ENCODE measurements at regions not wholly inside any gene's neighbourhood (a gene's known extent, or its start where the extent isn't known, plus 50 kb on each side); places are given as distances from the start of the nearest gene placed in this dataset.

GRCh38 chr10:4473977-4474376 is 352.0 kb upstream of the AKR1E2 start:
- Mint-ChIP-seq H3K27ac (no peak overlapping the region), H3K4me1 (ENCODE audit: low read depth) (peaks cover 6% of the 10 kb centered on the region), H3K4me3 (no peak overlapping the region), H3K9me3 (peaks cover under 1% of the 10 kb centered on the region), H3K27me3 (ENCODE audit: low read depth) (peaks cover 13% of the 10 kb centered on the region), H3K36me3 (ENCODE audit: low read depth) (no peaks in the 10 kb centered on the region)
- no peak for DNase-seq
- intact Hi-C loops (cut with micrococcal nuclease): no loop called here
- CTCF ChIA-PET: interaction anchor here (0.7 kb wide), 1 partner anchor 199 kb away, joined by 5 read pairs; no protein-coding TSS in a partner anchor

- no peak overlapping the region for H3K27ac Mint-ChIP-seq
- DNase-seq: no peak
- CTCF ChIA-PET: no interaction called here
- H3K4me3 Mint-ChIP-seq: no peak overlapping the region
- H3K27me3 Mint-ChIP-seq (ENCODE audit: low read depth): peaks cover 15% of the 10 kb centered on the region
- H3K4me1 Mint-ChIP-seq (ENCODE audit: low read depth): peaks cover 6% of the 10 kb centered on the region
- no peaks in the 10 kb centered on the region for H3K36me3 Mint-ChIP-seq (ENCODE audit: low read depth)
- intact Hi-C loops (cut with micrococcal nuclease): no loop called here
- no peaks in the 10 kb centered on the region for H3K9me3 Mint-ChIP-seq
Measured at GRCh38 chr10:4472190-4472904, 353.7 kb upstream of the AKR1E2 start.

GRCh38 chr10:4470231-4470835 is 355.7 kb upstream of the AKR1E2 start:
- DNase-seq: no peak
- Mint-ChIP-seq H3K4me3 (no peak overlapping the region), H3K27me3 (ENCODE audit: low read depth) (peaks cover 18% of the 10 kb centered on the region), H3K9me3 (no peaks in the 10 kb centered on the region), H3K36me3 (ENCODE audit: low read depth) (no peaks in the 10 kb centered on the region), H3K4me1 (ENCODE audit: low read depth) (peaks cover 6% of the 10 kb centered on the region), H3K27ac (no peak overlapping the region)
- intact Hi-C loops (cut with micrococcal nuclease): no loop called here
- CTCF ChIA-PET: no interaction called here

GRCh38 chr10:4467481-4467880 is 358.5 kb upstream of the AKR1E2 start:
- Mint-ChIP-seq H3K36me3 (ENCODE audit: low read depth) (no peaks in the 10 kb centered on the region), H3K27ac (no peak overlapping the region), H3K4me3 (no peak overlapping the region), H3K9me3 (no peaks in the 10 kb centered on the region), H3K27me3 (ENCODE audit: low read depth) (peaks cover 15% of the 10 kb centered on the region), H3K4me1 (ENCODE audit: low read depth) (no peaks in the 10 kb centered on the region)
- CTCF ChIA-PET: no interaction called here
- intact Hi-C loops (cut with micrococcal nuclease): no loop called here
- no peak for DNase-seq

- H3K4me3 Mint-ChIP-seq: no peak overlapping the region
- no peak overlapping the region for H3K27ac Mint-ChIP-seq
- DNase-seq: no peak
- H3K4me1 Mint-ChIP-seq (ENCODE audit: low read depth): no peaks in the 10 kb centered on the region
- CTCF ChIA-PET: interaction anchor here (0.5 kb wide), 1 partner anchor 256 kb away, joined by 3 read pairs; no protein-coding TSS in a partner anchor
- peaks cover 7% of the 10 kb centered on the region for H3K27me3 Mint-ChIP-seq (ENCODE audit: low read depth)
- intact Hi-C loops (cut with micrococcal nuclease): no loop called here
- H3K9me3 Mint-ChIP-seq: no peaks in the 10 kb centered on the region
- no peaks in the 10 kb centered on the region for H3K36me3 Mint-ChIP-seq (ENCODE audit: low read depth)
Measured at GRCh38 chr10:4460267-4460666, 365.7 kb upstream of the AKR1E2 start.

- CTCF ChIA-PET: no interaction called here
- no peaks in the 10 kb centered on the region for H3K4me1 Mint-ChIP-seq (ENCODE audit: low read depth)
- intact Hi-C loops (cut with micrococcal nuclease): no loop called here
- no peak overlapping the region for H3K4me3 Mint-ChIP-seq
- H3K36me3 Mint-ChIP-seq (ENCODE audit: low read depth): no peaks in the 10 kb centered on the region
- no peak for DNase-seq
- no peaks in the 10 kb centered on the region for H3K9me3 Mint-ChIP-seq
- H3K27me3 Mint-ChIP-seq (ENCODE audit: low read depth): peaks cover 7% of the 10 kb centered on the region
- no peak overlapping the region for H3K27ac Mint-ChIP-seq
Measured at GRCh38 chr10:4459531-4459930, 366.5 kb upstream of the AKR1E2 start.

- Mint-ChIP-seq H3K4me3 (no peak overlapping the region), H3K9me3 (no peaks in the 10 kb centered on the region), H3K27me3 (ENCODE audit: low read depth) (peaks cover 8% of the 10 kb centered on the region), H3K27ac (no peak overlapping the region), H3K36me3 (ENCODE audit: low read depth) (no peaks in the 10 kb centered on the region), H3K4me1 (ENCODE audit: low read depth) (no peaks in the 10 kb centered on the region)
- intact Hi-C loops (cut with micrococcal nuclease): no loop called here
- no peak for DNase-seq
- CTCF ChIA-PET: no interaction called here
Measured at GRCh38 chr10:4457597-4457996, 368.4 kb upstream of the AKR1E2 start.

GRCh38 chr10:4456776-4457175 is 369.2 kb upstream of the AKR1E2 start:
- Mint-ChIP-seq H3K36me3 (ENCODE audit: low read depth) (no peaks in the 10 kb centered on the region), H3K27ac (no peak overlapping the region), H3K4me3 (no peak overlapping the region), H3K9me3 (no peaks in the 10 kb centered on the region), H3K4me1 (ENCODE audit: low read depth) (no peaks in the 10 kb centered on the region), H3K27me3 (ENCODE audit: low read depth) (peaks cover 12% of the 10 kb centered on the region)
- CTCF ChIA-PET: no interaction called here
- DNase-seq: no peak
- intact Hi-C loops (cut with micrococcal nuclease): no loop called here

- peaks cover 1% of the 10 kb centered on the region for H3K4me1 Mint-ChIP-seq (ENCODE audit: low read depth)
- intact Hi-C loops (cut with micrococcal nuclease): no loop called here
- CTCF ChIA-PET: no interaction called here
- no peaks in the 10 kb centered on the region for H3K9me3 Mint-ChIP-seq
- H3K36me3 Mint-ChIP-seq (ENCODE audit: low read depth): no peaks in the 10 kb centered on the region
- H3K27ac Mint-ChIP-seq: no peak overlapping the region
- H3K27me3 Mint-ChIP-seq (ENCODE audit: low read depth): peaks cover 12% of the 10 kb centered on the region
- no peak overlapping the region for H3K4me3 Mint-ChIP-seq
- DNase-seq: no peak
Measured at GRCh38 chr10:4456279-4456678, 369.7 kb upstream of the AKR1E2 start.

GRCh38 chr10:4453950-4454349 is 372.1 kb upstream of the AKR1E2 start:
- no peaks in the 10 kb centered on the region for H3K36me3 Mint-ChIP-seq (ENCODE audit: low read depth)
- CTCF ChIA-PET: no interaction called here
- no peak overlapping the region for H3K4me3 Mint-ChIP-seq
- intact Hi-C loops (cut with micrococcal nuclease): no loop called here
- peaks cover 9% of the 10 kb centered on the region for H3K4me1 Mint-ChIP-seq (ENCODE audit: low read depth)
- H3K27ac Mint-ChIP-seq: no peak overlapping the region
- no peaks in the 10 kb centered on the region for H3K9me3 Mint-ChIP-seq
- no peak for DNase-seq
- H3K27me3 Mint-ChIP-seq (ENCODE audit: low read depth): peaks cover 10% of the 10 kb centered on the region

- intact Hi-C loops (cut with micrococcal nuclease): no loop called here
Measured at GRCh38 chr10:4453276-4453675, 372.7 kb upstream of the AKR1E2 start.

GRCh38 chr10:4450981-4451908 is 374.8 kb upstream of the AKR1E2 start:
- intact Hi-C loops (cut with micrococcal nuclease): no loop called here
- Mint-ChIP-seq H3K27me3 (ENCODE audit: low read depth) (peaks cover 11% of the 10 kb centered on the region), H3K36me3 (ENCODE audit: low read depth) (peaks cover 1% of the 10 kb centered on the region), H3K27ac (no peak overlapping the region), H3K4me1 (ENCODE audit: low read depth) (peaks cover 9% of the 10 kb centered on the region), H3K9me3 (no peaks in the 10 kb centered on the region), H3K4me3 (no peak overlapping the region)
- DNase-seq: no peak
- CTCF ChIA-PET: no interaction called here

More at GRCh38 chr10:4453276-4453675, 372.7 kb upstream of the AKR1E2 start:
- Mint-ChIP-seq H3K4me1 (ENCODE audit: low read depth) (peaks cover 9% of the 10 kb centered on the region), H3K36me3 (ENCODE audit: low read depth) (no peaks in the 10 kb centered on the region), H3K27ac (no peak overlapping the region), H3K9me3 (no peaks in the 10 kb centered on the region), H3K4me3 (no peak overlapping the region), H3K27me3 (ENCODE audit: low read depth) (peaks cover 9% of the 10 kb centered on the region)
- no peak for DNase-seq
- CTCF ChIA-PET: no interaction called here

Measured in activated naive CD4-positive, alpha-beta T cell treated with anti-CD3 and anti-CD28 coated beads for 36 hours (primary cell).